GM12878 (cell line): ENCODE measurements at regions not wholly inside any gene's neighbourhood (a gene's known extent, or its start where the extent isn't known, plus 50 kb on each side); places are given as distances from the start of the nearest gene placed in this dataset.

Source experiments
- MEF2A ChIP-seq: IDR thresholded peaks from 2 replicates; pipeline ENCODE4 v1.6.1; 2011; ENCODE audit warnings: low read depth, mild to moderate bottlenecking, low read length, moderate library complexity; ENCODE audit not compliant: insufficient read depth
- NFIC ChIP-seq: IDR thresholded peaks from 2 replicates; pipeline ENCODE4 v1.6.1; 2012; ENCODE audit warnings: low read depth, mild to moderate bottlenecking, inconsistent platforms, low read length, moderate library complexity
- NR2C2 ChIP-seq: IDR thresholded peaks from 2 replicates; pipeline ENCODE4 v1.6.1; 2011; ENCODE audit warnings: borderline replicate concordance, low read depth; ENCODE audit not compliant: control insufficient read depth, insufficient read length
- ZBTB33 ChIP-seq: fragments of 450-650 bp; IDR thresholded peaks from 2 replicates; pipeline ENCODE4 v1.6.1; 2017; ENCODE audit warnings: mild to moderate bottlenecking
- TF ChIP-seq, protein P1 (sequence below): fragments of 450-650 bp; IDR thresholded peaks from 2 replicates; pipeline ENCODE4 v1.6.1; 2018; ENCODE audit warnings: borderline replicate concordance, mild to moderate bottlenecking; ENCODE audit not compliant: partially characterized antibody
- TF ChIP-seq, protein P2 (sequence below): fragments of 450-650 bp; IDR thresholded peaks from 2 replicates; pipeline ENCODE4 v1.6.1; 2017; ENCODE audit warnings: mild to moderate bottlenecking, moderate library complexity

DNA sequence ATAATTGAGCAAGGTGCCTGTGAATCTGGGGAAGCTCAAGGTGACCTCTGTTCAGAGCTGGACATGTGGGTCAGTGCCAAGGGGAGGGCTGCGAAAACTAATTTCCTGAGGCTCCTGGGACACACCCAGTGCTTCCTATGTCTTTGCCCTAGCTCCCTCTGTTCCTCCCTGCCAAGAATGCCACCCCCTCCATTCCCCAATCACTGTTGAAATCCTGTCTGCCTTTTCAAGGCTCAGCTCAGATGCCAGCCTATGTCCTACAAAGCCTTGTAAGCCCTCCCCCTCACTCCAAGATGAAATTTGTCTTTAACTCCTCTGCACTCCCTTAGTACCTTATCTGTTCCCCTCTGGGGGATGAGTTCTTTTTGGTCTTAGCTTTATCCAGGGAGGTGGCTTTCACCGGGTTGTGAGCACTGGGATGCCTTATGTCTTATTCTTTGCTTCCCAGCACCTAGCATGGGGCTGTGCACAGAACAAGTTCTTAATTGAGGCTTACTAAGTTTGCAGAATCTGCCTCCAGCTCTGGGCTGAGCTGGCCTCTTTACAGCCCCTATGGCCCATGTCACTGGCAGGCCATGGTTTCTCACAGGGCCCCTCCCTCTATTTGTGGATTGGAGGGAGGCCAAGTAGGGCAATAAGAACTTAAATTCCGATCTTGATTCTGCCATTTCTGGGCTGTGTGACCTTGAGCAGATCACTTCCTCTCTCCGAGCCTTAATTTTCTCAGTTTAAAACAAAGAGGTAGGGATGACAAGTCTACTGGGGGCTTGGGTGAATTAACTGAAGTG, 51.5 kb upstream of the EPB41L1 start (continued):
- TF ChIP-seq, protein P1, sequence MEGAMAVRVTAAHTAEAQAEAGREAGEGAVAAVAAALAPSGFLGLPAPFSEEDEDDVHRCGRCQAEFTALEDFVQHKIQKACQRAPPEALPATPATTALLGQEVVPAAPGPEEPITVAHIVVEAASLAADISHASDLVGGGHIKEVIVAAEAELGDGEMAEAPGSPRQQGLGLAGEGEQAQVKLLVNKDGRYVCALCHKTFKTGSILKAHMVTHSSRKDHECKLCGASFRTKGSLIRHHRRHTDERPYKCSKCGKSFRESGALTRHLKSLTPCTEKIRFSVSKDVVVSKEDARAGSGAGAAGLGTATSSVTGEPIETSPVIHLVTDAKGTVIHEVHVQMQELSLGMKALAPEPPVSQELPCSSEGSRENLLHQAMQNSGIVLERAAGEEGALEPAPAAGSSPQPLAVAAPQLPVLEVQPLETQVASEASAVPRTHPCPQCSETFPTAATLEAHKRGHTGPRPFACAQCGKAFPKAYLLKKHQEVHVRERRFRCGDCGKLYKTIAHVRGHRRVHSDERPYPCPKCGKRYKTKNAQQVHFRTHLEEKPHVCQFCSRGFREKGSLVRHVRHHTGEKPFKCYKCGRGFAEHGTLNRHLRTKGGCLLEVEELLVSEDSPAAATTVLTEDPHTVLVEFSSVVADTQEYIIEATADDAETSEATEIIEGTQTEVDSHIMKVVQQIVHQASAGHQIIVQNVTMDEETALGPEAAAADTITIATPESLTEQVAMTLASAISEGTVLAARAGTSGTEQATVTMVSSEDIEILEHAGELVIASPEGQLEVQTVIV, result no peak
- TF ChIP-seq ZBTB33, result no peak
- TF ChIP-seq NR2C2, result no peak
- TF ChIP-seq, protein P2, sequence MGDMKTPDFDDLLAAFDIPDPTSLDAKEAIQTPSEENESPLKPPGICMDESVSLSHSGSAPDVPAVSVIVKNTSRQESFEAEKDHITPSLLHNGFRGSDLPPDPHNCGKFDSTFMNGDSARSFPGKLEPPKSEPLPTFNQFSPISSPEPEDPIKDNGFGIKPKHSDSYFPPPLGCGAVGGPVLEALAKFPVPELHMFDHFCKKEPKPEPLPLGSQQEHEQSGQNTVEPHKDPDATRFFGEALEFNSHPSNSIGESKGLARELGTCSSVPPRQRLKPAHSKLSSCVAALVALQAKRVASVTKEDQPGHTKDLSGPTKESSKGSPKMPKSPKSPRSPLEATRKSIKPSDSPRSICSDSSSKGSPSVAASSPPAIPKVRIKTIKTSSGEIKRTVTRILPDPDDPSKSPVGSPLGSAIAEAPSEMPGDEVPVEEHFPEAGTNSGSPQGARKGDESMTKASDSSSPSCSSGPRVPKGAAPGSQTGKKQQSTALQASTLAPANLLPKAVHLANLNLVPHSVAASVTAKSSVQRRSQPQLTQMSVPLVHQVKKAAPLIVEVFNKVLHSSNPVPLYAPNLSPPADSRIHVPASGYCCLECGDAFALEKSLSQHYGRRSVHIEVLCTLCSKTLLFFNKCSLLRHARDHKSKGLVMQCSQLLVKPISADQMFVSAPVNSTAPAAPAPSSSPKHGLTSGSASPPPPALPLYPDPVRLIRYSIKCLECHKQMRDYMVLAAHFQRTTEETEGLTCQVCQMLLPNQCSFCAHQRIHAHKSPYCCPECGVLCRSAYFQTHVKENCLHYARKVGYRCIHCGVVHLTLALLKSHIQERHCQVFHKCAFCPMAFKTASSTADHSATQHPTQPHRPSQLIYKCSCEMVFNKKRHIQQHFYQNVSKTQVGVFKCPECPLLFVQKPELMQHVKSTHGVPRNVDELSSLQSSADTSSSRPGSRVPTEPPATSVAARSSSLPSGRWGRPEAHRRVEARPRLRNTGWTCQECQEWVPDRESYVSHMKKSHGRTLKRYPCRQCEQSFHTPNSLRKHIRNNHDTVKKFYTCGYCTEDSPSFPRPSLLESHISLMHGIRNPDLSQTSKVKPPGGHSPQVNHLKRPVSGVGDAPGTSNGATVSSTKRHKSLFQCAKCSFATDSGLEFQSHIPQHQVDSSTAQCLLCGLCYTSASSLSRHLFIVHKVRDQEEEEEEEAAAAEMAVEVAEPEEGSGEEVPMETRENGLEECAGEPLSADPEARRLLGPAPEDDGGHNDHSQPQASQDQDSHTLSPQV, result no peak
- no peak for TF ChIP-seq MEF2A
- TF ChIP-seq NFIC, result no peak
- TF ChIP-seq, all 136 proteins: peak for 0
